ENCODE measurements at regions not wholly inside any gene's neighbourhood (a gene's known extent, or its start where the extent isn't known, plus 50 kb on each side); places are given as distances from the start of the nearest gene placed in this dataset.
"Not testable (repeated sequence)": the region's sequence is repeated elsewhere in the genome, so short reads cannot be mapped to it uniquely, and the experiment has no call there.

DNA sequence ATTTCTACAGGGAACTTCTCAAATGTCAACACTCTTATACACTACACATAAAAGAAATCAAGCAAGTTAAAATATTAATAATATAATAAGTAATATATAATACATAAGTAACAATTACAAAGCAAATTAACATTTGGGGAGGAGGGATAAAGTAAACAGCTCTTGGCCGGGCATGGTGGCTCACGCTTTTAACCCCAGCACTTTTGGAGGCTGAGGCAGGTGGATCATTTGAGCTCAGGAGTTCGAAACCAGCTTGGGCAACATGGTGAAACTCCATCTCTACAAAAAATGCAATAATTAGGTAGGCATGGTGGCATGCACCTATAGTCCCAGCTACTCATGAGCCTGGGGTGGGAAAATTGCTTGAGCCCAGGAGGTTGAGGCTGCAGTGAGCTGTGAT lies 4772.6 kb upstream of the OR11H1 start:
- H3F3A ChIP-seq (ENCODE audit: control insufficient read depth, insufficient read depth); H4K20me1 ChIP-seq (ENCODE audit: control insufficient read depth, insufficient read depth, low read depth, low read length); H3K9me2 ChIP-seq (replicated peaks; ENCODE audit: control insufficient read depth, low read length); H3K27me3 ChIP-seq (ENCODE audit: control insufficient read depth, low read length); H3K4me3 ChIP-seq (ENCODE audit: low read length); H3K36me3 ChIP-seq (ENCODE audit: control insufficient read depth, low read length); H3K4me2 ChIP-seq (ENCODE audit: low read length); H3K4me1 ChIP-seq (ENCODE audit: control insufficient read depth, low read length); H3K79me2 ChIP-seq (ENCODE audit: control insufficient read depth, low read length); H3K27ac ChIP-seq (ENCODE audit: low read depth, low read length): not testable (repeated sequence)
- peaks cover 13% of the 10 kb centered on the region; the same call in 1 of the 2 replicates for H3K9me3 ChIP-seq (ENCODE audit: control insufficient read depth, insufficient read depth, low read length)

DNA sequence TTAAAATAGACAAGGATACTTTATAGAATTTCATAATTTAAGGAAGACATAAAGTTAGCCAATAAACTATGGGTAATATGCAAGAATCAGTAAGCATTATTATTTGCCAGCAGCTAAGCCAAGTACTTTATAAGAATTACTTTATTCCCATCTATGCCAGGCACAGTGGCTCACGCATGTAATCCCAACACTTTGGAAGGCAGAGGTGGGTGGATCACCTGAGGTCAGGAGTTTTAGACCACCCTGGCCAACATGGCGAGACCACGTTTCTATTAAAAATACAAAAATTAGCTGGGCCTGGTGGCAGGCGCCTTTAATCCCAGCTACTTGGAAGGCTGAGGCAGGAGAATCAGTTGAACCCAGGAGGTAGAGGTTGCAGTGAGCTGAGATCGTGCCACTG lies 4767.6 kb upstream of the OR11H1 start:
- H3K79me2 ChIP-seq (ENCODE audit: control insufficient read depth, low read length); H3K9me2 ChIP-seq (replicated peaks; ENCODE audit: control insufficient read depth, low read length); H3K27ac ChIP-seq (ENCODE audit: low read depth, low read length); H3K27me3 ChIP-seq (ENCODE audit: control insufficient read depth, low read length); H3K4me3 ChIP-seq (ENCODE audit: low read length); H3K9me3 ChIP-seq (ENCODE audit: control insufficient read depth, insufficient read depth, low read length); H3F3A ChIP-seq (ENCODE audit: control insufficient read depth, insufficient read depth); H3K36me3 ChIP-seq (ENCODE audit: control insufficient read depth, low read length); H3K4me1 ChIP-seq (ENCODE audit: control insufficient read depth, low read length); H3K4me2 ChIP-seq (ENCODE audit: low read length); H4K20me1 ChIP-seq (ENCODE audit: control insufficient read depth, insufficient read depth, low read depth, low read length): not testable (repeated sequence)

DNA sequence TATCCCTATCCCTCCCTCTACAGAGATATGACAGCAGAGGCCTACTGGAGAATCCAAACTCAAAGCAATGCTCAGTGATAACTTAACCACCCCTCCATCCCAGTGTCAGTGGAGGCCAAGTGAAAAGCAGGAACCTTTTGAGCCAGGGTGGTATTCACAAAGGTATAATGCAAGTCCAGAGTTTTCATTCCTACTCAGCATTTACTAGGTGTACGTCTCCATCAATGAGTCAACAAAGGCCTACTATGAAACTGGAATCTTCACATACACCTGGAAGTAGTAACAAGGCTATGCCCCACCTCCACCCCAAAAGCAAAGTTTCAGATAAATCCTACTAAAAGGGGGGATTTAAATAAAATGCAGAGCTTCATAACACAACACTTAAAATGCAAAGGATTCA lies 4761.7 kb upstream of the OR11H1 start:
- H3K9me2 ChIP-seq (replicated peaks; ENCODE audit: control insufficient read depth, low read length); H4K20me1 ChIP-seq (ENCODE audit: control insufficient read depth, insufficient read depth, low read depth, low read length); H3F3A ChIP-seq (ENCODE audit: control insufficient read depth, insufficient read depth); H3K4me2 ChIP-seq (ENCODE audit: low read length); H3K79me2 ChIP-seq (ENCODE audit: control insufficient read depth, low read length); H3K27me3 ChIP-seq (ENCODE audit: control insufficient read depth, low read length); H3K9me3 ChIP-seq (ENCODE audit: control insufficient read depth, insufficient read depth, low read length); H3K36me3 ChIP-seq (ENCODE audit: control insufficient read depth, low read length); H3K27ac ChIP-seq (ENCODE audit: low read depth, low read length); H3K4me3 ChIP-seq (ENCODE audit: low read length); H3K4me1 ChIP-seq (ENCODE audit: control insufficient read depth, low read length): not testable (repeated sequence)

DNA sequence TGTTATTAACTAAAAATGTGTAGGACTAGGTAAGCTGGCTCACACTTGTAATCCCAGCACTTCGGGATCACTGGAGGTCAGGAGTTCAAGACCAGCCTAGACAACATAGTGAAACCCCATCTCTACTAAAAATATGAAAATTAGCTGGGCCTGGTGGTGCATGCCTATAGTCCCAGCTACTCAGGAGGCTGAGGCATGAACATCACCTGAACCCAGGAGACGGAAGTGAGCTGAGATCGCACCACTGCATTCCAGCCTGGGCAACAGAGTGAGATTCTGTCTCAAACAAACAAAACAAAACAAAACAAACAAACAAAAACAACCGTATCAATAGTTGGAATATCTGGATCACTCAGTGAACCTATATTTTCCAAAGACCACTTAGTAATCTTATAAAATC lies 4759.1 kb upstream of the OR11H1 start:
- H3K9me2 ChIP-seq (replicated peaks; ENCODE audit: control insufficient read depth, low read length); H3K9me3 ChIP-seq (ENCODE audit: control insufficient read depth, insufficient read depth, low read length); H3K27ac ChIP-seq (ENCODE audit: low read depth, low read length); H3K4me2 ChIP-seq (ENCODE audit: low read length); H4K20me1 ChIP-seq (ENCODE audit: control insufficient read depth, insufficient read depth, low read depth, low read length); H3F3A ChIP-seq (ENCODE audit: control insufficient read depth, insufficient read depth); H3K4me1 ChIP-seq (ENCODE audit: control insufficient read depth, low read length); H3K27me3 ChIP-seq (ENCODE audit: control insufficient read depth, low read length); H3K79me2 ChIP-seq (ENCODE audit: control insufficient read depth, low read length); H3K36me3 ChIP-seq (ENCODE audit: control insufficient read depth, low read length); H3K4me3 ChIP-seq (ENCODE audit: low read length): not testable (repeated sequence)

DNA sequence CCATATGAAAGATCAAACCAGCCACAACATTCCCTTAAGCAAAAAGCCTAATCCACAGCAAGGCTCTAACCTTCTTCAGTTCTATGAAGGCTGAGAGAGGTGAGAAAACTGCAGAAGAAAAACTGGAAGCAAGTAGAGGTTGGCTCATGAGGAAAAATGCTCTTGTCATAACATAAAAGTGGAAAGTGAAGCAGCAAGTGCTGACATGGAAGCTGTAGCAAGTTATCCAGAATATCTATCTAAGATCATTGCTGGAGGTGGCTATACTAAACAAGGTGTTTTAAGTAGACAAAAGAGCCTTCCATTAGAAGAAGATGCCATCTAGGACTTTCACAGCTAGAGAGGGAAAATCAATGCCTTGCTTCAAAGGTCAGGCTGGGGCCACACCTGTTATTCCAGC lies 4756.2 kb upstream of the OR11H1 start:
- not testable (repeated sequence) for H3F3A ChIP-seq (ENCODE audit: control insufficient read depth, insufficient read depth); H3K27ac ChIP-seq (ENCODE audit: low read depth, low read length); H3K4me1 ChIP-seq (ENCODE audit: control insufficient read depth, low read length); H4K20me1 ChIP-seq (ENCODE audit: control insufficient read depth, insufficient read depth, low read depth, low read length); H3K9me2 ChIP-seq (replicated peaks; ENCODE audit: control insufficient read depth, low read length); H3K4me2 ChIP-seq (ENCODE audit: low read length); H3K27me3 ChIP-seq (ENCODE audit: control insufficient read depth, low read length); H3K79me2 ChIP-seq (ENCODE audit: control insufficient read depth, low read length); H3K4me3 ChIP-seq (ENCODE audit: low read length); H3K36me3 ChIP-seq (ENCODE audit: control insufficient read depth, low read length)
- peaks cover 19% of the 10 kb centered on the region for H3K9me3 ChIP-seq (ENCODE audit: control insufficient read depth, insufficient read depth, low read length)

DNA sequence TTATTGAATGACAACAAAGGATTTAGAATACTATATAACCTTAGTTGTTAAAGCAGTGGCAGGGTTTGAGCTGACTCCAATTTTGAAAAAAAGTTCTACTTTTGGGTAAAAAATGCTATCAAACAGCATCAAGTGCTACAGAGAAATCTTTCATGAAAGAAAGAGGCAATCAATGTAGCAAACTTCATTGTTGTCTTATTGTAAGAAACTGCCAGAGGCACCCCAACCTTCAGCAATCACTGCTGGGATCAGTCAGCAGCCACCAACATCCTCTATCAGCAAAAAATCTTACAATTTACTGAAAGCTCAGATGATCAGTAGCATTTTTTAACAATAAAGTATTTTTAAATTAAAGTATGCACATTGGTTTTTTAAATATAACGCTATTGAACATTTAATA lies 4754.7 kb upstream of the OR11H1 start:
- H3K27me3 ChIP-seq (ENCODE audit: control insufficient read depth, low read length); H3K36me3 ChIP-seq (ENCODE audit: control insufficient read depth, low read length); H3K4me3 ChIP-seq (ENCODE audit: low read length); H3K79me2 ChIP-seq (ENCODE audit: control insufficient read depth, low read length); H3K4me2 ChIP-seq (ENCODE audit: low read length); H4K20me1 ChIP-seq (ENCODE audit: control insufficient read depth, insufficient read depth, low read depth, low read length); H3K27ac ChIP-seq (ENCODE audit: low read depth, low read length); H3K9me2 ChIP-seq (replicated peaks; ENCODE audit: control insufficient read depth, low read length); H3F3A ChIP-seq (ENCODE audit: control insufficient read depth, insufficient read depth); H3K4me1 ChIP-seq (ENCODE audit: control insufficient read depth, low read length): not testable (repeated sequence)
- peaks cover 23% of the 10 kb centered on the region for H3K9me3 ChIP-seq (ENCODE audit: control insufficient read depth, insufficient read depth, low read length)

DNA sequence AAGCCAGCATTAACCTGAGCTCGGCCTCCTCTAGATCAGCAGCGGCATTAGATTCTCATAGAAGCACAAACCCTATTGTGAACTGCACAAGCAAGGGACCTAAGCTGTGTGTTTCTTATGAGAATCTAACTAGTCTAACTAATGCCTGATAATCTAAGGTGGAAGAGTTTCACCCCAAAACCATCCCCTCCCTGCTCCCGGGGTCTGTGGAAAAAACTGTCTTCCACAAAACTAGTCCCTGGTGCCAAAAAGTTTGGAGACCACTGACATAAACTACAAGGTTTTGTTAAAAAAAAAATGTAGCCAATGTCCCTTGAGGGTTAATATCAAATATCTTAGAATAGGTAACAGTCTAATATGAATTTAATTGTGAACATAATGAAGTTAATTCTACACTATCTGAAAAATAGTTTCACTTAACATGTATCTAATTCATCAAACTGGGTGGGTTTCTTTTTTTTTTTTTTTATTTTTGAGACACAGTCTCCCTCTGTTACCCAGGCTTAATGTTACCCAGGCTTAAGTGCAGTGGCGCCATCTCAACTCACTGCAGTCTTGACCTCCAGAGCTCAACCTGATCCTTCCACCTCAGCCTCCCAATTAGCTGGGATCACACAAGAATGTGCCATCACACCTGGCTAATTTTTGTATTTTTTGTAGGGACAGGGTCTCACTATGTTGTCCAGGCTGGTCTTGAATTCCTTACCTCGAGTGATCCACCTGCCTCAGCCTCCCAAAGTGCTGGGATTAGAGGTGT lies 4752.2 kb upstream of the OR11H1 start:
- H3K4me2 ChIP-seq (ENCODE audit: low read length); H4K20me1 ChIP-seq (ENCODE audit: control insufficient read depth, insufficient read depth, low read depth, low read length); H3K4me3 ChIP-seq (ENCODE audit: low read length); H3F3A ChIP-seq (ENCODE audit: control insufficient read depth, insufficient read depth); H3K27me3 ChIP-seq (ENCODE audit: control insufficient read depth, low read length); H3K4me1 ChIP-seq (ENCODE audit: control insufficient read depth, low read length); H3K79me2 ChIP-seq (ENCODE audit: control insufficient read depth, low read length); H3K27ac ChIP-seq (ENCODE audit: low read depth, low read length); H3K9me2 ChIP-seq (replicated peaks; ENCODE audit: control insufficient read depth, low read length); H3K36me3 ChIP-seq (ENCODE audit: control insufficient read depth, low read length): not testable (repeated sequence)
- peaks cover 27% of the 10 kb centered on the region for H3K9me3 ChIP-seq (ENCODE audit: control insufficient read depth, insufficient read depth, low read length)

DNA sequence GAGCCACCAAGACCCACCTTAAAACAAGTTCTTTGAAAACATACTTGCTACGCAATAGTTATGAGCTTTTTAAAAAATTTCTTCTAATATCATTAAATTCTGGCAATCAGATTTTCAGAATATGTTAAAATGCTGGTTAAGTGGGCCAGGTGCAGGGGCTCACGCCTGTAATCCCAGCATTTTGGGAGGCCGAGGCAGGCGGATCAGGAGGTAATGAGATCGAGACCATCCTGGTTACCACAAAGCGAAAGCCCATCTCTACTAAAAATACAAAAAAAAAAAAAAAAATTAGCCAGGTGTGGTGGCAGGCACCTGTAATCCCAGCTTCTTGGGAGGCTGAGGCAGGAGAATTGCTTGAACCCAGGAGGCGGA lies 4751.6 kb upstream of the OR11H1 start:
- not testable (repeated sequence) for H3K79me2 ChIP-seq (ENCODE audit: control insufficient read depth, low read length); H3K9me2 ChIP-seq (replicated peaks; ENCODE audit: control insufficient read depth, low read length); H3K4me2 ChIP-seq (ENCODE audit: low read length); H3K36me3 ChIP-seq (ENCODE audit: control insufficient read depth, low read length); H3K27ac ChIP-seq (ENCODE audit: low read depth, low read length); H3K4me1 ChIP-seq (ENCODE audit: control insufficient read depth, low read length); H3F3A ChIP-seq (ENCODE audit: control insufficient read depth, insufficient read depth); H3K4me3 ChIP-seq (ENCODE audit: low read length); H4K20me1 ChIP-seq (ENCODE audit: control insufficient read depth, insufficient read depth, low read depth, low read length); H3K27me3 ChIP-seq (ENCODE audit: control insufficient read depth, low read length)
- peaks cover 30% of the 10 kb centered on the region for H3K9me3 ChIP-seq (ENCODE audit: control insufficient read depth, insufficient read depth, low read length)
